ENCODE measurements at regions not wholly inside any gene's neighbourhood (a gene's known extent, or its start where the extent isn't known, plus 50 kb on each side); places are given as distances from the start of the nearest gene placed in this dataset.

GRCh38 chr12:22993609-22994315 is 368.8 kb downstream of the ETNK1 start:
- no peak for DNase-seq

- no peak for DNase-seq
Observed at GRCh38 chr12:22994316-22994675, 369.3 kb downstream of the ETNK1 start.

GRCh38 chr12:23001487-23001886 is 376.5 kb downstream of the ETNK1 start:
- DNase-seq: no peak

GRCh38 chr12:23002381-23002780 is 377.4 kb downstream of the ETNK1 start:
- no peak for DNase-seq

GRCh38 chr12:23004473-23005020 is 379.6 kb downstream of the ETNK1 start:
- DNase-seq: no peak

- DNase-seq: no peak
Observed at GRCh38 chr12:23005387-23005786, 380.4 kb downstream of the ETNK1 start.

- DNase-seq: no peak
Observed at GRCh38 chr12:23006413-23006812, 381.4 kb downstream of the ETNK1 start.

- DNase-seq: no peak
Observed at GRCh38 chr12:23008623-23009022, 383.7 kb downstream of the ETNK1 start.

- no peak for DNase-seq
Observed at GRCh38 chr12:23014749-23015148, 389.8 kb downstream of the ETNK1 start.

GRCh38 chr12:23025372-23026016 is 400.5 kb downstream of the ETNK1 start:
- DNase-seq: no peak

GRCh38 chr12:23028158-23028802 is 403.3 kb downstream of the ETNK1 start:
- no peak for DNase-seq

GRCh38 chr12:23029185-23029584 is 404.2 kb downstream of the ETNK1 start:
- DNase-seq: no peak

- no peak for DNase-seq
Observed at GRCh38 chr12:23039834-23040233, 414.9 kb downstream of the ETNK1 start.

- no peak for DNase-seq
Observed at GRCh38 chr12:23041774-23042173, 416.8 kb downstream of the ETNK1 start.

GRCh38 chr12:23043646-23044045 is 418.7 kb downstream of the ETNK1 start:
- DNase-seq: no peak

- no peak for DNase-seq
Observed at GRCh38 chr12:23049180-23049579, 424.2 kb downstream of the ETNK1 start.

- no peak for DNase-seq
Observed at GRCh38 chr12:23055004-23055403, 430.0 kb downstream of the ETNK1 start.

GRCh38 chr12:23057571-23057970 is 432.6 kb downstream of the ETNK1 start:
- no peak for DNase-seq

GRCh38 chr12:23060161-23060560 is 435.2 kb downstream of the ETNK1 start:
- DNase-seq: no peak

GRCh38 chr12:23063206-23063605 is 438.2 kb downstream of the ETNK1 start:
- DNase-seq: no peak

- no peak for DNase-seq
Observed at GRCh38 chr12:23066095-23066494, 441.1 kb downstream of the ETNK1 start.

GRCh38 chr12:23083267-23083666 is 458.3 kb downstream of the ETNK1 start:
- DNase-seq: no peak

- DNase-seq: no peak
Observed at GRCh38 chr12:23084236-23084995, 459.4 kb downstream of the ETNK1 start.

Measured in NCI-H187 (cell line).